ENCODE measurements at regions not wholly inside any gene's neighbourhood (a gene's known extent, or its start where the extent isn't known, plus 50 kb on each side); places are given as distances from the start of the nearest gene placed in this dataset.

GRCh38 chr20:4427940-4428586 is 179.0 kb upstream of the ADRA1D start:
- no peak for DNase-seq (ENCODE audit: extremely low spot score)
- POLR2A ChIA-PET, result no interaction called here
- CTCF ChIA-PET, result no interaction called here

GRCh38 chr20:4418141-4418540 is 169.1 kb upstream of the ADRA1D start:
- TF ChIP-seq LEF1 (IDR thresholded peaks at IDR 0.05; ENCODE audit: borderline replicate concordance), result no peak
- TF ChIP-seq NFRKB (IDR thresholded peaks at IDR 0.05), result no peak
- ChIA-PET CTCF (no interaction called here), POLR2A (no interaction called here)
- no peak for DNase-seq (ENCODE audit: extremely low spot score)

More at GRCh38 chr20:4427940-4428586, 179.0 kb upstream of the ADRA1D start:
- TF ChIP-seq PKNOX1 (IDR thresholded peaks at IDR 0.05) (no peak), SP1 (IDR thresholded peaks at IDR 0.05) (no peak), ELF4 (IDR thresholded peaks at IDR 0.05) (no peak), NFRKB (IDR thresholded peaks at IDR 0.05) (no peak), LEF1 (IDR thresholded peaks at IDR 0.05; ENCODE audit: borderline replicate concordance) (no peak), FOXM1 (IDR thresholded peaks at IDR 0.05; ENCODE audit: borderline replicate concordance) (no peak), ARNT (IDR thresholded peaks at IDR 0.05) (no peak), CTBP1 (IDR thresholded peaks at IDR 0.05; ENCODE audit: borderline replicate concordance) (no peak), L3MBTL2 (conservative IDR thresholded peaks at IDR 0.05) (no peak), ZNF384 (IDR thresholded peaks at IDR 0.05) (no peak), FOXA1 (IDR thresholded peaks at IDR 0.05) (no peak), SUZ12 (IDR thresholded peaks at IDR 0.05) (no peak), FOXK2 (IDR thresholded peaks at IDR 0.05) (no peak), HDGF (IDR thresholded peaks at IDR 0.05; ENCODE audit: borderline replicate concordance) (no peak), TARDBP (IDR thresholded peaks at IDR 0.05) (no peak), BHLHE40 (IDR thresholded peaks at IDR 0.05; ENCODE audit: borderline replicate concordance) (no peak)

GRCh38 chr20:4415281-4415680 is 166.2 kb upstream of the ADRA1D start:
- ChIA-PET CTCF (no interaction called here), POLR2A (no interaction called here)
- no peak for TF ChIP-seq FOXM1 (IDR thresholded peaks at IDR 0.05; ENCODE audit: borderline replicate concordance)
- no peak for TF ChIP-seq FOXA1 (IDR thresholded peaks at IDR 0.05)
- TF ChIP-seq PKNOX1 (IDR thresholded peaks at IDR 0.05), result no peak
- no peak for TF ChIP-seq SUZ12 (IDR thresholded peaks at IDR 0.05)
- no peak for TF ChIP-seq ELF4 (IDR thresholded peaks at IDR 0.05)
- TF ChIP-seq CTBP1 (IDR thresholded peaks at IDR 0.05; ENCODE audit: borderline replicate concordance), result no peak
- no peak for TF ChIP-seq FOXK2 (IDR thresholded peaks at IDR 0.05)
- no peak for TF ChIP-seq TARDBP (IDR thresholded peaks at IDR 0.05)
- no peak for TF ChIP-seq NFRKB (IDR thresholded peaks at IDR 0.05)
- TF ChIP-seq ARNT (IDR thresholded peaks at IDR 0.05), result no peak
- TF ChIP-seq ZNF384 (IDR thresholded peaks at IDR 0.05), result no peak
- no peak for TF ChIP-seq L3MBTL2 (conservative IDR thresholded peaks at IDR 0.05)
- no peak for TF ChIP-seq BHLHE40 (IDR thresholded peaks at IDR 0.05; ENCODE audit: borderline replicate concordance)
- no peak for TF ChIP-seq SP1 (IDR thresholded peaks at IDR 0.05)
- TF ChIP-seq LEF1 (IDR thresholded peaks at IDR 0.05; ENCODE audit: borderline replicate concordance), result no peak
- no peak for TF ChIP-seq HDGF (IDR thresholded peaks at IDR 0.05; ENCODE audit: borderline replicate concordance)
- DNase-seq (ENCODE audit: extremely low spot score), result no peak

- ChIA-PET CTCF (no interaction called here), POLR2A (no interaction called here)
- DNase-seq (ENCODE audit: extremely low spot score), result no peak
- TF ChIP-seq TARDBP (IDR thresholded peaks at IDR 0.05) (no peak), L3MBTL2 (conservative IDR thresholded peaks at IDR 0.05) (no peak), ZNF384 (IDR thresholded peaks at IDR 0.05) (no peak), CTBP1 (IDR thresholded peaks at IDR 0.05; ENCODE audit: borderline replicate concordance) (no peak), PKNOX1 (IDR thresholded peaks at IDR 0.05) (no peak), FOXA1 (IDR thresholded peaks at IDR 0.05) (no peak), BHLHE40 (IDR thresholded peaks at IDR 0.05; ENCODE audit: borderline replicate concordance) (no peak), FOXM1 (IDR thresholded peaks at IDR 0.05; ENCODE audit: borderline replicate concordance) (no peak), SUZ12 (IDR thresholded peaks at IDR 0.05) (no peak), FOXK2 (IDR thresholded peaks at IDR 0.05) (no peak), LEF1 (IDR thresholded peaks at IDR 0.05; ENCODE audit: borderline replicate concordance) (no peak)
These were observed 164.4 kb upstream of the ADRA1D start for GRCh38 chr20:4413314-4414049.

- DNase-seq (ENCODE audit: extremely low spot score), result no peak
- ChIA-PET CTCF (no interaction called here), POLR2A (no interaction called here)
- TF ChIP-seq LEF1 (IDR thresholded peaks at IDR 0.05; ENCODE audit: borderline replicate concordance) (no peak), L3MBTL2 (conservative IDR thresholded peaks at IDR 0.05) (no peak), TARDBP (IDR thresholded peaks at IDR 0.05) (no peak), FOXM1 (IDR thresholded peaks at IDR 0.05; ENCODE audit: borderline replicate concordance) (no peak), PKNOX1 (IDR thresholded peaks at IDR 0.05) (no peak), ELF4 (IDR thresholded peaks at IDR 0.05) (no peak), ARNT (IDR thresholded peaks at IDR 0.05) (no peak), HDGF (IDR thresholded peaks at IDR 0.05; ENCODE audit: borderline replicate concordance) (no peak), NFRKB (IDR thresholded peaks at IDR 0.05) (no peak), BHLHE40 (IDR thresholded peaks at IDR 0.05; ENCODE audit: borderline replicate concordance) (no peak), CTBP1 (IDR thresholded peaks at IDR 0.05; ENCODE audit: borderline replicate concordance) (no peak), FOXK2 (IDR thresholded peaks at IDR 0.05) (no peak), ZNF384 (IDR thresholded peaks at IDR 0.05) (no peak), SP1 (IDR thresholded peaks at IDR 0.05) (no peak), FOXA1 (IDR thresholded peaks at IDR 0.05) (no peak), SUZ12 (IDR thresholded peaks at IDR 0.05) (no peak)
These were observed 163.1 kb upstream of the ADRA1D start for GRCh38 chr20:4412216-4412615.
